NCI-H2171 treated with DMSO at 0.1 percent for 48 hours (cell line): ENCODE measurements at regions not wholly inside any gene's neighbourhood (a gene's known extent, or its start where the extent isn't known, plus 50 kb on each side); places are given as distances from the start of the nearest gene placed in this dataset.

Source experiments
- DNase-seq: peaks from one replicate; lab custom pipeline; 2025; lab: John Stamatoyannopoulos, UW

DNA sequence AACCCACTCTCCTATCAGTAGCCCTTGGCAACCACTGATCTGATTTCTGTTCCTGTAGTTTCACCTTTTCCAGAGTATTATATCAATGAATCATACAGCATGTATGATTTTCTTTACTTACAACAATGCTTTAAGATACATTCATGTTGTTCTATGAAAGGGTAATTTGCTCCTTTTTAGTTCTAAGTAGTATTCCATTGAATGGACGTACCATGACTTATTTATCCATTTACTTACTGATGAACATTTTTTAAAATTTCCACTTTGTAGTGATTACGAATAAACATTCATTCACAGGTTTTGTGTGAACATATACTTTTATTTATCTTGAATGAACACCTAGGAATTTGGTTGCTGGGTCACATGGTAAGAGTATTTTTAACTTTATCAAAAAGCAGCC lies 620.8 kb downstream of the HTR1A start:
- no peak for DNase-seq

DNA sequence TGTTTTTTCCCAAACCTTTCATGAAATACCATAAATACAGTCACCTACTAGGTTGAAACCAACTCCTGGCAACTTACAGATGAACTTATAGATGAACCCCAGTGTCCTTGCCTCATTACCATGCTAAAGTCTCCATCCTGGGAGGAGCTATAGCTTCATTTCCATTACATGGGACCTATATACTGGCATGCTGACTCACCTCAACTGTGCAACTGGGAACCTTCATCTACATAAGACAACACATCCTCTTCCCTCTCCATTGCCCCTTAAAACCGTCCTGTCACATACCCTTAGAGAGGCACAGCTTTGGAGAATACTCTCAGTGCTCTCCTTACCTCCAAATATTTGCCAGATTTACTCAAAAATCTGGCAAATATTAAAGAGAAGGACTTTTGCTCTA lies 638.3 kb downstream of the HTR1A start:
- no peak for DNase-seq

DNA sequence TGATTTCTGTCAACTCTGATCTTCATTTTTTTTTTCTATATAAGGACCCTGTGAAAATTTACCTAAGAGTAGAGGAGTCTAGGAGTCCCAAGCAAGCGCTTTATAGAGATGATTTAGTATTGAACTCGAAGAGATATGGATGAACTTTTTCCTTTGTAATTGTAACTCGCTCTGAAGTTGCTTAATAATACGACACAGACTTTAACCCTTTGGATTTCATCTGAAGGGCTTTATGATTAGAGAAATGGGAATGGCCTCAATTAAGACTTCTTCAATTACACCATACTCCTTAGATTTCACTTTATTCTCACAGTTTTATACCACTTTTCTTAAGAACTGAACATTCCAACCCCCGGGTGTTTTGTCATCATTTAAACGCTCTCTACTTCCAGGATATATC lies 647.7 kb downstream of the HTR1A start:
- no peak for DNase-seq

DNA sequence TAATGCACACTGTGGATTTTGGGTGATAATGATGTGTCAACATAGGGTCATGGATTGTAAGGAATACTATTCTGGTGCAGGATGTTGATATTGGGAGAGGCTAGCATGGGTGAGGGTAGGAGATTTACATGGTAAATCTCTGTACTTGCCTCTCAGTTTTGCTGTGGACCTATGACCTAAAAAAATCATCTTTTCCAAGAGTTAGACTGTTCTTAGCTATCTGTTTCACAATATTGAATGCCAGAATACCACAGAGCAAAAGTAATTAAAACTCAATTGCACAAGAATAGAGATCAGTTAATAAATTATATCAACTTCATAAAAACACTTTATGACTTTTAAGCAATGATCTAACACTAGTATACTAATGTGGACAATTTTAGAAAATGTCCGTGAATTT lies 651.6 kb downstream of the HTR1A start:
- no peak for DNase-seq

DNA sequence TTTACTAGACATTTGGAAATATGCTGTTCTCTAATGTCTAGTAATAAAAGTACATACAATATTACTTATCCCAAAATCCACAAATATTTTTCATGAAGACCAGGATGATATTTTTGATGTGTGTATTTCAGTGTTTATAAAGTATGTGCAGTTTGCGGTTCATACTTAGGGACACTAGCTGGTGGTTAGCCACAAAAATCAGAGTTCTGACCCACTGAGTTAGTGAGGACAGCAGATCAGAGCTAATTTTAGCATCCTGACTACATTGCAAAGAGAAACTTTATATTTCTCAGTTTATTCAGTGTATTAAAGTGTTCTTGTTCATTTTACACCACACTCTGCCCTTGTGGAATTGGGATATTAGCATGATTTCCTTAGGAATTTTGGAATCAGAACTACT lies 655.3 kb downstream of the HTR1A start:
- no peak for DNase-seq

DNA sequence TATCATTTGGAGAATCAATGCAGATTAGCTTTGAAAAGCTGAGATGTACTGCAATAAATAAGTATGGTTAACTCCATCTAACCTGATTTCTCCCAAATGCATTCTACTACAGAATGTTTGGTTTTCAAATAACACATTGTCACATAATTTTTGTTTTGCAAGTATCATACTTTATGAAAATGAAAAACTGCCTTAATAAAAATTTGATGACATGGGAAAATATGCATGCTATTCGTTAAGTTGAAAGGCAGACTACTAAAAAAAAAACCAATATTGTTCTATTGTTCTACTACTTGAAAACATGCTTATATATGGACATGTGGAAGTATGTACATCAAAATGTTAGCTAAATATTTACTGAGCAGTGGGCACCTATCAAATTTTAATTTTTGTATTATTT lies 668.9 kb downstream of the HTR1A start:
- no peak for DNase-seq

DNA sequence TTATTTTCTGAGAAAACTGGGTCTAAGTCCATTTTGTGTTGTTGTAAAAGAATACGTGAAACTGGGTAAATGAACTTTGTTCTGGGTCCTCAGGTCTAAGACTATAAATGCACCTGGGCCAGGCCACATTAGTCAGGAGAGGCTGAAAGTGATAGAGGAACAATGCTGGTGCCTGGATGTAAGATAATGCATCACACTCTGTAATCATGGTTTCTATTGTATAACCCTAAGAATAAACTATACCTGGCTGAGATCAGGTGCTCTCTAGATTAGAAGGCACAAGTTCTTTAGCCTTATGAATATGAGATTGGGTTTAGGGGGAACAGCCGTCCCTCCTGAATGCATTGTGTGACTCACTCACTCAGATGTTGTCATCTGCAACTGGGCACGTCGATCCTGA lies 675.5 kb downstream of the HTR1A start:
- no peak for DNase-seq

DNA sequence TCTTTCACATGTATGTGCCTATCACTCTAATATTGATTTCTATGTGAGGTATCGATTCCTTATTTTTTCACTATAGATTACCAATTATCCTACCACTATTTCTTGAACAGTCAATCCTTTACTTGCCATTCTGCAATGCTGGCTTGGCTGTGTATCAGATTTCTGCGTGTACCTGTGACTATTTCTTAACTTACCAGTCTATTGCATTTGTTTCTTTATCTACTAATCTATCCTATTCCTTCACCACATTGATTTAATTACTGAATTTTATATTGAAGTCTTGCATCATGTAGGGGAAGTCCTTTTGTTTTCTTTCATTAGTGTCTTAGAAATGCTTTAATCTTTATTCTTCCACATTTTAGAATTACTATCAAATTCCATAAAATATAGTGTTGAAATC lies 684.8 kb downstream of the LRRC70 start:
- DNase-seq: no peak

DNA sequence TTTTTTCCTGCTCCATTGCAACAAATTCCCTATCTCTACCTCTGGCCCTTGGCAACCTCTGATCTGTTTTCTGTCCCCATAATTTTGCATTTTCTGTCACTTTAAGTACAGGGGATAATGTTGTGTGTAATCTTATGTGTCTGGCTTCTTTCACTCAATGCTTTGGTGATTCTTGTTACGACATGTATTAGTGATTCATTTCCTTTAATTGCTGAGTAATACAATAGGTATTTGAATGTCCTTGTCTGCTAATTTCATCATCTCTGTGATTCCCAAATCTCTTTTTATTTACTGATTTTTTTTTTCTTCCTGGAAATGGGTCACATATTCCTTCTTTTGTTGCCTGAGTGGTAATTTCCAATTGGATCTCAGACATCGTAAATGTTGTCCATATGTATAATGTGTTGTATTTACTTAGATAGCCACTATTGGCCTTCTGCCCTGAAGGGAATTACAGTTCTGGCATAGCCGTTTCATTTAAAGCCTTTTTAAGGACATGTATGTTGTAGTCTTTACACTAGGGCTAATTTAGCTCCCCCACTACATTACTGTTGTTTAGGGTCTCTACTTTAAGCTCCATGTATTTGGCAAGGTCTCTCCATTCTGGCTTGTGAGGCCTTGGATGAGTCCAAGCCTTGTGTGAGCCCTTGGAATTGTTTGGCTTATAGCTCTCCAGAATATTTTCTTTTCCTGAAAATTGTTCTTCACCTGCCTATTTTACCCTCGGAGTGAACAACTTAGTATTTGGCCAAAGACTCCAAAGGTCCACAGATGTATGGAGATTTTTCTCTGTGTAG lies 683.8 kb downstream of the LRRC70 start:
- DNase-seq: no peak

DNA sequence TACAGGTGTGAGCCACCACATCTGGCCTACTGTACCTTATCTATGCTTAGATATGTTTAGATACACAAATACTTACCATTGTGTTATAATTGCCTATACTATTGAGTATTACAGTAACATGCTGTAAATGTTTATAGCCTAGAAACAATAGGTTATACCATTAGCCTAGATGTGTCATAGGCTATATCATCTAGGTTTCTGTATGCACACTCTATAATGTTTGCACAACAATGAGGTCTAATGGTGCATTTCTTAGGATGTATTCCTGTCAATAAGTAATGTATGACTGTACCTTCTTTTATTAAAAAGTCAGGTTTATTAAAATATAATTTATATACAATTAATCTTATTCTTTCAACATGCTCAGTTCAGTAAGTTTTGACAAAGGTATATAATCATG lies 683.1 kb downstream of the LRRC70 start:
- no peak for DNase-seq

DNA sequence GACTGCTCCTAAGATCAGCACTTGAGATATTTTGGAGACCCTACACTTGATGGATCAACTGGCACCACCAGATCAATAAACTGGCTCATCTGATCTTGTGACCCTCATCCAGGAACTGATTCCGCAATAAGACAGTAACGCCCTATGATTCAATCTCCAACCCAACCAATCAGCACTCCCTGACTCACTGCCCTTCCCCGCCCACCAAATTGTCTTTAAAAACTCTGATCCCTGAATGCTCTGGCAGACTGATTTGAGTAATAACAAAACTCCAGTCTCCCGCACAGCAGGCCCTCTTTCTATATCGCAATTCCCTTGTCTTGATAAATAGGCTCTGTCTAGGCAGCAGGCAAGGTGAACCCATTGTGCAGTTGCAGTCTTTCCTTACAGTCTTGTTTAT lies 677.0 kb downstream of the LRRC70 start:
- no peak for DNase-seq

DNA sequence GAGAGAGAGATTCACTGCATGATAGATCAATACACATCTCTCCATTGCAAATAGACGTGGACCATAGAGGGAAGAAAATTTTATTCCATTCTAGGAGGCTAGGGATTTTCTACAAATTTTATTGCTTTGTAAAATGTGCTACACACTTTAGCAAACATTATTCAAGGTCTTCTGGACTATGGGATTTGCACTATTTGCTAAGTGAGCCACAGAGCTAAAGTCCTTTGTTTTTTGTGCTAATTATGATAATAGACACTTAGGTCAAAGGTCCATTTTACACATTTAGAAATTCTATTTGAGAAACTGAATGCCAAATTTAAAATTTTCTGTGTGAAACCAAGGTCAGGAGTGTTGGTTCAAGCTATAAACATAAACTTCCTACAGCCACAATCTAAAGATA lies 672.3 kb downstream of the LRRC70 start:
- no peak for DNase-seq

DNA sequence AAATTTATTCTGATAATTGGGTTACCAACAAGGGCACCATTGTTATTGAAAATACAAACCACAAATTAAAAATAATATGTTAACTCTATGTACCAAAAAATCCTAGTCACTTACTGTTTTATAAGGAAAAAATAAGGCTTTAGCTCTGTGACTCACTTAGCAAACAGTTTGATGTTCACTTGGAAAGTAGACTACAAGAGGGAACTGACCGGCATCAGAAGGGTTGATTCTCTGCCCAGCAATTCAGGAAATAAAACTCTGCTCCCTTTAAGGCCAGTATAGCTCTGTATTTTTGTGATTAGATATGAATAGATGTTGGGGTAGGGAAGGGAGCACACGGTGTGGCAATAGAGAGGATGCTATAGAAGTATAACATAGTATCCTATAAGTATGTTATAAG lies 671.3 kb downstream of the LRRC70 start:
- DNase-seq: no peak

DNA sequence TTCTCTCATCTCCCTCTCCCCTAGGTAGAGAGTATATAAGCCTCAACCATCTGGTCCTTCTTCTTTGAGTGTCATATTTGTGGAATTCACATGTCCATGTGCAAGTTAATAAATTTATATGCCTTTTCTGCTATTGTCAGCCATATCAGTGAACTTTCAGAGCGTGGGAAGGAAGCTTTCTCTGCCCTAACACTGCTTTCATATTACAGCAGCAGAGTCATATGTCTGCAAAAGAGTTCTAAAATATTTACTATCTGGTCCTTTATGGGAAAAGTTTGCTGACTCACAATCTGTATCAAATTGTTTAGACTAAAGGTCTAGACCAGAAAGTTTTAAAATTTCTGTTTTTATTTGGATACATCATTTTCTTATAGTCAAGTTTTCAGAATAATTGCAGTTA lies 669.0 kb downstream of the LRRC70 start:
- DNase-seq: no peak

DNA sequence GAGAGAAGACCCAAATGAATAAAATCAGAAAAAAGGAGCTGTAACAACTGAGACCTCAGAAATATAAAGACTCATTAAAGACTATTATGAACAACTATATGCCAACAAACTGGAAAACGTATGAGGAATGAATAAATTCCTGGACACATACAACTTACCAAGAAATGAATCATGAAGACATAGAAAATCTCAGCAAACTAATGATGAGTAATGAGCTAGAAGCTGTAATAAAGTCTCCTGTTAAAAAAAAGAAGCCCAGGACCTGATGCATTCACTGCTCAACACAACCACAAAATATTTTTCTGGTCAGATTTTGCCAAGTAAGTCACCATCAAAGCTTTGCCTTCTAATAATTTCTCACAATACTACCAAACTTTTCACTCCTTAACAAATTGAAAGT lies 666.7 kb downstream of the LRRC70 start:
- no peak for DNase-seq

DNA sequence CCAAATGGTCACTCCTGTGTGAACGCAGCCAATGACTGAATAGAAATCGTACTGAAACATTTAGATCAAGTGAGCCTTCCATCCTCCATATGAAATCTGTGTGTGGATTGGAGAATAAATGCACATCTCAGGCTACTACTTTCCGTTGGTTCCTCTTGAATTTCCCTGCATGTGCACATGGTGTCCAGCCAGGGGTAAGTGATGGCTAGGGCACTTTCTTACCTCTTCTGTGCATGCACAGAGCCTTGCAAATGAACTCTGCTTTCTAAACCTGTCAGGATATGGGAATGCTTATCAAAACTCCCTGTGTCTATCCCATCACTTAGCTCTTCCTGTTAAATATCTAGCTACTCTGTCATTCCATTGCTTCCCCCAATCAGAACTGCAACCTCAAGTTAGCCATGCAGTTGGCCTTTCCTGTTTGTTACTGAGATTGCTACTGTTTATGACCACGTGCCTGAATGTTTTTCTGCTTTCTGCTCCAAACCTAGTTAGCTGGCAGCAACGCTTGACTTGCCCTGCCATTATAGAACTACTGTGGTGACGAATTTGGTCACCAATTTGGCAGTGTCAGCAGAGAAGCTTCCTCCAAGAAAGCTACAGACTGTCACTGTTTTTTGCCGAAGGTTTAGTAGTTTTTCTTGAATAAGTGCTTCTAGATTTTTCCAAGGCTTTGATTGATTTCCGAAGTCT lies 661.6 kb downstream of the LRRC70 start:
- DNase-seq: no peak

DNA sequence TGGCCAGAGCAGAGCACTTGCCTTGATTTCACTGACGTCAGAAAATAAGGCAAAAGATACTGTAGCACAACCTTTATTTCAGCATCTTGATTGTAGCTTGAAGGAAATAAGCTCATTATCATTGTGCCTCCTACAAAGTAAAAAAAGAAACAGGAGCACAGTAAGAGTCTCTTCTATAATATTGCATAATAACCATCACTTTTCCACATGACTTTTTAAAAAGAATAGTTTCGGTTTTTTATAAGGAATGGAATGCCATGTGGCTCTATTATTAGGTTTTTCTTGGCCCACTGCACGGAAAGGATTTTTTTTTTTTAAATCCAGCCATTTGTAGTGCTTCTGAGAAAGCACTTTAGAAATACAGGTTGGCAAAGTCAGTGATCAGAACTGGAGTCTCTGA lies 655.3 kb downstream of the LRRC70 start:
- no peak for DNase-seq

DNA sequence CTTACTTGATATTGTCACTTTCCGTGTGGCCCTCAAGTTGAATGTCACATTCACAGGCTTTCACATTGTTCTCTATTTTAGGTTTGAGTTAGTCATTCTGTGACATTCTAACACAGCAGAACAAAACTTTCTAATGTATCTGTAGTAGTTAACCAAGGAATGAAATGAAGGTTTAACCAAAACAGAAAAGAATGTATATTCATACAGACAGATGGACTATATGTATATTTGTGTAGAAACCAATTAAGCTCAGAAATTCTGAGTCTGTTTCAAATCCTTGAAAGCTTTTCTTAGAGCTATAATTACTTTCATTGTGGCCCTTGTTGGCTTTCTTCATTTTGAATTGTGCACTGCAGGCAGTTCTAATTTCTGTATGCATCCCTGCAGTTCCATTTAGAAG lies 654.7 kb downstream of the LRRC70 start:
- DNase-seq: no peak

DNA sequence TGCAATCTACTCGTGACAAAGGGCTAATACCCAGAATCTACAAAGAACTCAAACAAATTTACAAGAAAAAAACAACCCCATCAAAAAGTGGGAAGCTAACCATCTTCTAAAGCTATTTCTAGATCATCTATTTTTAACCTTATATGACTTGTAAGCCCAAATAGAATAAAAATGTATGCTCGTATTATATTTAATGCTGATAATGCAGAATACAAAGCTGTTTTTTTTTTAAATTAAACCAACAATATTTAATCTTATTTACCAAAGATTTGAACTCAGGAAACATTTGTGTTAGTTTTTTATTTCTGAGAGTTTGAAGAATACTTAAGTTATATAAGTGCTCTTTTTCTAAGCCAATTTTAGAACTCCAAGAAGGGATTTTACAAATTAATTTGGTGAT lies 652.1 kb downstream of the LRRC70 start:
- no peak for DNase-seq

DNA sequence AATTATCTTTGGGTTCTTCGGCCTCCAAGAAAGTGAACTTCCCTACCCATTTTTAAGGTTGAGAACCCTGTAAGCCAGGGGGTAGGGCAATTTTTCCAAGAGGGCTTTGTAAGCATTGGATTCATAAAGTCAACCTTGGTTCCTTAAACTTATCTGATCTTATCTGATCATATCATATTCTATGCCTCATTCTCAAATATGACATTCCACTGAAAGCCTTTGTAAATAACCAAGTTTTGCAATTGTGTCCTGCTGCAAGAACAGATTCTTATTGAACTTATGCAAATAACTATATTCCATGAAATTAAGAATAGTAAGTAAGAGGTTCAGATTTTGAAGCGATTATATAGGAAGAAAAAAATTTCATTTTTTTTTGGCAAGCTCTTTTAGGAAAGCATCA lies 649.5 kb downstream of the LRRC70 start:
- no peak for DNase-seq

DNA sequence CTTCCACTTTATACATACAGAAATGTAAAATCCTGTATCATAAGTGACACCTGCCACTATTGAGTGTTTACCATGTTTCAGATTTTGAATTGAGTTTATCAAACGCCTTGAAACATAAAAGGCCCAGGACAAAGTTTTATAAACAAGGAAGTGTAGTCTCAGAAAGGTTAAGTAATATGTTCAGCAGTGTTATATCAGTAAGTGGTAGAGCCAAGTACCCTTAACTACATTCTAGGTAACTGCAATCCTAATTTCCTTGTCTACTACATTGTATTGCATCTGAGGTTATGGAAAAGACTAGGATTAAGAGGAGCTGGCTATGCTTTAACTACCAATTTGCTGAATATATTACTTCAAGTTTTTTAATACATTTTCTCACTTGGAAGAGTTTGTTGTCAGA lies 641.6 kb downstream of the LRRC70 start:
- DNase-seq: no peak

DNA sequence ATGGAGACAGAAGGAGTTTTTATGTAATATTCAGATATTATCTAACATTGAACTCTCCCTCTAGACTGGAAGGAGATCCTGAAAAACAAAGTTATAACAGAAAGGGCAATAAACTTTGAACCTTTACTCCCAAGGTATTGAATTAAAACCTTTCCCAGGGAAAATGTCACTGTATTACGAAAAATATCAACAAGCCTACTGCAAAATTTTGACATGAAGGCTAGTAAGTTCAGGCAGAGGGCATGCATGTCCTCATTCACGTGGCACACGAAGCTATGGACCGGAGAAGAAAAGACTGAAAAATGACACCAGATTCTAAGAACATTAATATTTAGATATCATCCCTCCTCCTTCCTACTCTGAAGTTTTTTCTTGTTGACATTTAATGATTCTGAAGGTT lies 638.8 kb downstream of the LRRC70 start:
- DNase-seq: no peak

DNA sequence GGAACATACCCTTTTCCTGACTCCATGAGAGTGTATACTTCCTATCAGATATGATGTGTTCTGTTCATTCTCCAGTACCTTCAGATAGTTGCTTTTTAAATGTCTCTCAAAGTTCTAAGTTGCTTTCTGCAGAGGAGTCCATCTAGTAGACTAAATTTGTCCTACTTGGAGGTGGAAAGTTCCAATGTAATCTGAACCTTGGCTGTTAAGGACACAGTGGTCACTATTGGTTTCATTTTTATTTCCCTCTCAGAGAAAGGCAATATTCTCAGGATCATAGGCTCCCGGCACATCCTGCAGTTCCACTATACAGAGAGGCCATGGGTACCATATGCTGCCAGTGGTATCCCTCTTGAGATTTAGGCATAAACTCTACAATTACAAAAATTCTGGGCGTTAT lies 634.6 kb downstream of the LRRC70 start:
- no peak for DNase-seq
